DND-41 (cell line): ENCODE measurements at regions not wholly inside any gene's neighbourhood (a gene's known extent, or its start where the extent isn't known, plus 50 kb on each side); places are given as distances from the start of the nearest gene placed in this dataset.

Experiments
- CTCF ChIP-seq: IDR thresholded peaks from 2 replicates; pipeline ENCODE4 v1.5.1; 2012; ENCODE audit warnings: borderline replicate concordance, low read length, moderate library complexity, mild to moderate bottlenecking; ENCODE audit not compliant: poor library complexity, severe bottlenecking; ENCODE audit errors: extremely low read depth
- EZH2 ChIP-seq: IDR thresholded peaks from 3 replicates; pipeline ENCODE4 v1.6.1; 2012; ENCODE audit warnings: borderline replicate concordance, low read depth, mild to moderate bottlenecking, moderate library complexity, low read length, inconsistent platforms; ENCODE audit not compliant: severe bottlenecking

GRCh38 chr10:84693006-84693405, 364.6 kb downstream of the CCSER2 start:
- TF ChIP-seq EZH2 (no peak), CTCF (no peak)
